NCI-H460 (cell line): ENCODE measurements at regions not wholly inside any gene's neighbourhood (a gene's known extent, or its start where the extent isn't known, plus 50 kb on each side); places are given as distances from the start of the nearest gene placed in this dataset.

ENCODE experiments used
- DNase-seq: peaks from one replicate; pipeline ENCODE4 v3.0.0-alpha.2; 2016; ENCODE audit warnings: low read depth; ENCODE audit errors: extremely low read depth
- small RNA-seq, 2 experiments: library from RNA; depleted of rRNA; stranded (forward); fragments of <200 nt; gene quantifications; one replicate each; pipeline ENCODE3, GENCODE V24; 2014

DNA sequence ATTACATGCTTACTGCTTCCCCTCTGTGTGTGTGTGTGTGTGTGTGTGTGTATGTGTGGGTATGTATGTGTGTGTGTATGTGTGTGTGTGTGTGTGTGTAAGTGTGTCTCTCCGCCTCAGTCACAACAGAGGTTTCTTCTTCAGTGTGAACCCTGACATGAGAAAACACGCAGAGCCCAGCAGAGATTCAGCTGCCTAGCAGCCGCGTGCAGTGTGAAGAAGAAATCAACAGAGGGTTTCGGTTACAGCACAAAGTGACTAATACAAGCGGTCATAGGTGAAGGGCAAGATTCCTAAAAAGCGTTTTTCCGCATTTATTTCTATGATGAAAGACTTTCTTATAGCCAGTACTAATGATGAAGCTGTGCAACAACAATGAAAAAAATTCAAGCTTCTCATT is 55.3 kb upstream of the ZFP42 start:
- no peak for DNase-seq

DNA sequence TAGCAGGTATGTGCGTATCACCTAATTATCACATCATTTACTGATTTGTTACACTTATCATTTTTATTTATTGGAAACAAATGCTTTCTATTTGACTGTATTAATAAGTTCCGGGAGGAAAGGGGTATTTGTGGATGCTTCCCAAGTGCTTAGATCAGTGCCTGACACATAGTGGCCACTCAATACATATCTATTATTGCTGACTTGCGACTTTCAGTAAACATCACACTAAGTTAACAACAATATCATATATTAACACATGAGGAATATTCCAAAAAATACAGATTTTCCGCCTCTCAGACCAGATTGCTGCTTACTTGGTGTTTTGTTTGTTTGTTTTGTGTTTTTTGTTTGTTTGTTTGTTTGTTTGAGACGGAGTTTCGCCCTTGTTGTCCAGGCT is 52.6 kb upstream of the ZFP42 start:
- no peak for DNase-seq

DNA sequence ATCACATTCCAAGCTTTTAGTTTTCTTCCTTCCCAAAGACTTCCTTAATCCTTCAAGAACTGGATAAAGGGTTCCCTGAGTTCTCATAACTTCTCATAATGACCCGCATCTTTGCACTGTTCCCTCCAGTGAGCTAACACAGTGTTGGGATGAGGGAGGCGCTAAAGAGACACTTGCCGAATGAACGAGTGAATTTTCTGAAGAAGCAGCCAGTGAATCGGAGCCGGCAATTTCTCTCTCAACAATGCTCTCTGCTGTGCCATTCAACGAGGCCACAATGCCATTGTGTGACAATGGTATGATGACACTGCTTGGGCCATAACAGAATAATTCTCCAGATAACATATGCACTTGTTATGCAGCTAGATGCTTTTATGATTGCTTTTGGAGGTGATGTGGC is 51.4 kb upstream of the ZFP42 start:
- no peak for DNase-seq

Small RNA genes lying in the stretch of these regions (small RNA-seq; reads per million reads assigned to genes)
- gene MRPS36P2: 0 to 0.06 reads per million in 2 experiments
